GM13976 (cell line): ENCODE measurements at regions not wholly inside any gene's neighbourhood (a gene's known extent, or its start where the extent isn't known, plus 50 kb on each side); places are given as distances from the start of the nearest gene placed in this dataset.

Experiments used
- DNase-seq: peaks from one replicate; pipeline ENCODE4 v3.0.0; 2012; ENCODE audit warnings: low spot score
- CTCF ChIP-seq: IDR thresholded peaks from 2 replicates; pipeline ENCODE4 v1.5.1; 2012; ENCODE audit warnings: borderline replicate concordance, mild to moderate bottlenecking; ENCODE audit not compliant: insufficient read depth; ENCODE audit errors: extremely low read depth, missing control alignments, control extremely low read depth
- in situ Hi-C: fragments of 300-500 bp; cut with MboI; formaldehyde crosslinking; loops from one replicate; pipeline ENCODE4 v1.12.0; 2022; ENCODE audit warnings: low sequenced_read_pairs, mixed read lengths, inconsistent platforms; ENCODE audit not compliant: unreplicated experiment

GRCh38 chr1:47656719-47657685, 219.2 kb downstream of the FOXD2 start:
- in situ Hi-C loops: no loop called here
- no peak for TF ChIP-seq CTCF
- DNase-seq: no peak

GRCh38 chr1:47658161-47658920, 220.5 kb downstream of the FOXD2 start:
- no peak for TF ChIP-seq CTCF
- in situ Hi-C loops: no loop called here
- no peak for DNase-seq

GRCh38 chr1:47659146-47659545, 221.3 kb downstream of the FOXD2 start:
- DNase-seq: no peak
- in situ Hi-C loops: no loop called here
- TF ChIP-seq CTCF: no peak

GRCh38 chr1:47660622-47661021, 222.8 kb downstream of the FOXD2 start:
- in situ Hi-C loops: no loop called here
- no peak for TF ChIP-seq CTCF
- no peak for DNase-seq

GRCh38 chr1:47661040-47661439, 223.2 kb downstream of the FOXD2 start:
- in situ Hi-C loops: no loop called here
- TF ChIP-seq CTCF: no peak
- DNase-seq: no peak

- in situ Hi-C loops: no loop called here
- DNase-seq: no peak
- no peak for TF ChIP-seq CTCF
Observed at GRCh38 chr1:47662068-47662467, 224.2 kb downstream of the FOXD2 start.
